Femur (tissue), 1 donor: ENCODE measurements at regions not wholly inside any gene's neighbourhood (a gene's known extent, or its start where the extent isn't known, plus 50 kb on each side); places are given as distances from the start of the nearest gene placed in this dataset.

Experiments
- DNase-seq: peaks from one replicate; pipeline ENCODE4 v3.0.0-alpha.2; 2017

DNA sequence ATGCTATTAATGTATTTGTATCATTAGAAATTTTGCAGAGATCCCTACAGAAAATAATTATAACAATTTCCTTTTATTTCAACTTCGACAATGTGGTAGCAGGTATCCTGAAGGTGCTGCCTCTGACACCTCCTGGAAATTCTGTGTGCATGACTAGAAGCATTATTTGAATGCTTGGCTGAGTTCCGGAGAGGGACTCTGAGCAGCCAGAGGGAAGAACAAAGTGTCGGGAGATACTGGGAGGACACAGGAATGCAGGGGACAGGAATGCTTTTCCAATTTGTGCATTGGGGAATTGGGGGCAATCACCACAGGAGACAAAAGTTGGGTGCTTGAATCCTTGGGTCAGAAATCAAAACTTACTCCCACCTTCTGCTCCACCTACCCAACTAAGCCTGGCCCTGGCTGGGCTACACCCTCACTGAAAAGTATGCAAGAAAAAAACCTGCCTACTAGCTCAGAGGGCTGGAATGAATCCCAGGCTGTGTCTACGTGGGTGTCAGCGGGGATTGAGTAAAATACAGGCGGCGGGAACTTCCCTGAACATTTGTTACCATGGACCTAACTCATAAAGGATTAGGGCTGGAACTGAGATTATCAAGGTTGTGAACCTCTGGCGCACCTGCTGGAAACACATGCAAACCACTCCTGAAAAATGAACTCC, 299.3 kb downstream of the SOX11 start:
- DNase-seq = no peak

DNA sequence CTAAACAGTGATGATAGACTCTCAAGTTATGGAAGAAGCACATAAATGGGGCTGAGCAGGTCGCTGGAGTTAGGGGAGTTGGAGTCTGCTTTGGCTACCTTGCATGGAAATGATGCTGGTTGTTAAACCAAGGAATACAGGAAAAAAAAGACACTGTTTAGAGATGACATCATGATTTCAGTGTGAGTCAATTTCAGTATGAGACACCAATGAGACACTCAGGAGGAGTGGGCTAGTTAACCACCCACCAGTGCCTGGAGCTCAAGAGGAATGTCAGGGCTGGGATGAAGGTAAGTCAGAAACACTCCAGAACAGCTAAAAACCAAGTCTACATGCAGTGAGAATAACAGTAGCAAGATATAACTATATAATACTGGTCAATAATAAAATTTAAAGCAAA, 303.6 kb downstream of the SOX11 start:
- no peak for DNase-seq

DNA sequence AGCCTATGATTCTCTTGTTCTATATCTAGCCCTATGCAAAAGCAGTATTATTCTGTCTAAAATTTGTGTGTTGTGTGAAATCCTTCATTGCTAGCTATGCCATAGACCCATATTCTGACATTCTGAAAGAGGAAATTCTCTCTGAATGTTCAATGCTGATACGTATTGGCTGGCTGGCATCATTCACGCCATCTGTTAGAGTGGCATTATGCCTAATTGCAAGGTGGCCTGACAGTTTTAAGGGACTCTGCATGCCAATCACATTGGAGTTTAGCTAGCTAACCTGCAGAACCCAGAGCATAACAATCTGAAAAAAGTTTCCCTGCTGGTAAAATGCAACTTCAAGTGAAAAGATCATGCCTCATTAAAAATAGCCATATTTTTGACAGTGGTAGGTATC, 316.0 kb downstream of the SOX11 start:
- DNase-seq = no peak

DNA sequence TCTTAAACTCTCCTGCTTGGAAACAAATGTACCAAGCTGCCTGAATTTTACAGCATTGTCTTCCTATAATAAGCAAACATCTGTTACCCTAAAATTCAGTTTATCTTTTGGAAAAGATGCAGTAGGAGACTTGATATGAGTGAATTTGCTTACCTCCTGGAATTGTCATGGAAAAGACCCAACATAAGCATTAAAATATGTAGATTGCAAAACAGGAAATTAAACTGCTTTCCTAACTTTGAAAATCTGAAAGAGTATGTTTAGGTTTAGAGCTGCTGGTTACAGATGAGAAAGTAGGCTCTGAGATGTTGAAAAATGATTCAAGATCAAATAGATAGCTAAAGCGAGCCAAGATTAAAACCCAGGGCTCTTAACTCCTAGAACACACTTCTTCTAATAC, 316.5 kb downstream of the SOX11 start:
- no peak for DNase-seq

- no peak for DNase-seq
Observed at GRCh38 chr2:6010163-6010562, 318.0 kb downstream of the SOX11 start.

DNA sequence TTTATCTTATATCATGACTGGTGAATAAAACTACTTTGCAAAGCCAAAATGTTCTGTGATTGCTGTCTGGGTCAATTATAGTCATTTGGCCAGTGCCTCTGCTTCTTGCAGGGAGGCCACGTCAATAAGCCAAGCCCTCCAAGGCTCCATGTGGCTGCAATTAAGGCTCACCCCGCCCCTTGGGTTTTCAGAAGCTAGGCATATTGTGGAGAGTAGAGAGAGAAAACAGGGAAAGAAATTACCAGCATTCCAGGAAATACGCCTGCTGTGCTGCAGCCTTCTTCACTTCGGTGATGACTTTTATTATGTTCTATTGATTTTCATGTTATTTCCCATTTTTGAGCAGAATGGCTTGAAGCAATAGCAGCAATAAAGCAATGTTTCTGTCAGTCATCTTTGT, 319.7 kb downstream of the SOX11 start:
- peak; percentile 56 for DNase-seq

- no peak for DNase-seq
Observed at GRCh38 chr2:6017736-6018286, 325.6 kb downstream of the SOX11 start.

DNA sequence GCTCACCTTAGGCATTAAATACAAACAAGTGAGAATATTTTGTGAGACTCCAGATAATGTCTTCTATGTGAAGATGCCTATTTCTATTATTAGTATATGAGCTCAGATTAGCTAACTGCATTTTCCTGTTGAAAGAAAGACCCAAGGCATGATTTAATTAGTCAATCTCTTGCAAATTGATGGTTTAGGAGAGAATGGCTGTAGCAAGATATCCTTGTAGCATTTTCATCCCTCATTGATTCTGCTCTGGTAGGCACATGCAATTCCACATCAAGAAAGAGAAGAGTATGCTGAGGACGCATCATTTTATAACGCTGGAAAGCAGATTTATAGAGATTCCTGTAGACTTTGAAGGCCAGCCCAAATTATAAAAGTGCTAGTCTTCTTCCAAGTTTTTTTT, 332.0 kb downstream of the SOX11 start:
- no peak for DNase-seq

DNA sequence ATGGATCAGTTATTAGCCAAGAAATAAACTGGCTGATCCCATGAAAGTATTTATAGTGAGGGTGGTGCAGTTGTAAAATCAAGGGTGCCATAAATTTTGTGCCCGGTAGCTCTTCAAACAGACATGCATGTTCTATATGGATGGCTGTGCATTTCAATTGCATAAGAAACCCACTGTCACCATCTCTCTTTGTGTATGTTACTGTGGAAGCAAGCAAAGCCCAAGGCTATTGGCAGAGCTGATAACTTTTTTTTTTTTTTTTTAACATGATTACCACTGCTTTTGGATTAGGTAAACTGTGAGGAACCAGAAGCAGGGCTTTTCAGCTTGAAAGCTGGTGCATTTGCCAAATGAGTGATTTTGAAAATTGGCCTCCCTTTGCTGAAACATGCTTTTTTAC, 332.6 kb downstream of the SOX11 start:
- no peak for DNase-seq

DNA sequence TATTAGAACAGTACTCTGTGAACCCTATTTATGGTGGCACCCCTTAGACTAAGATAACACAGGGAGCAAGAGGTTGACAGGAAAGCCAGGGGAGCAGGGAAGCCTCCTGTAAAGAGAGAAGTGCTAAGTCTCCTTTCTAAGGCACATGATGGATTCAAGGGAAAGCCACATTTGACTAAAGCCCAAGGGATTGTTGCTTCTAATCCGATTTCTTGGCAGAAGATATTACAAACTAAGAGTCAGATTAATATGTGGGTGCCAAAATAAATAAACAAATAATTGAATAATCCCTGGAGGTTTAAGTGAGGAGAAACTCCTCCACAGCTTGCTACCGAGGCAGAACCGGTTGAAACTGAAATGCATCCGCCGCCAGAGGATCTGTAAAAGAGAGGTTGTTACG, 333.2 kb downstream of the SOX11 start:
- DNase-seq = no peak

GRCh38 chr2:6027066-6027465, 334.9 kb downstream of the SOX11 start:
- no peak for DNase-seq

DNA sequence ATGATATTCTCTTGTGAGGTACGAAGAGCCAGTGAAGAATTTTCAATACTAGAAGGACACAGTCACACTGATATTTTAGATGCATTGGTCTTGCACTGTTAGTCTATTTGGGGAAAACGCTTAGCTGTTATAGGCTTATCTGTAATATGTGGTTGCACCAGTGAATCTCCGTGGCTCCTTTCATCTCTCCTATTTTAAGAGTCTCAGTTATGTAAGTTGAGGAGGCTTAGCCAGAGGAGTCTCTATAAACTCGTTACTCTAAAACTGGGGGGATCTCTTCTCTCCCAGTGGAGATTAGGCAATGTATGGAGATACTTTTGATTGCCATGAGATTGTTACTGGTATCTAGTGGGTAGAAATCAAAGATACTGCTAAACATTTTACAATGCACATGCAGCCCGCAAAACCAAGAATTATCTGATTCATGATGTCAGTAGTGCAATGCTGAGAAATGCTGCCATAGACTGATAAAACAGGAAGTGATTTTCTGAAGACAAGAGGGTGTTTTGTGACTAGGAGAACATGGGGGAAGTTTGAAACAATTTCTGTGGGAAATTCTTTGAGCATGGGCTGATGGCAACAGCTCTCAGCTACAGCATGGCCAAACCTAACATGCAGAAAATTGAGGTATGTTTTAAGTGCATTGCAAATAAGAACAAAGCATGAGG, 339.1 kb downstream of the SOX11 start:
- DNase-seq = no peak

GRCh38 chr2:6036211-6036610, 344.0 kb downstream of the SOX11 start:
- no peak for DNase-seq

- no peak for DNase-seq
Observed at GRCh38 chr2:6043238-6043637, 351.1 kb downstream of the SOX11 start.

DNA sequence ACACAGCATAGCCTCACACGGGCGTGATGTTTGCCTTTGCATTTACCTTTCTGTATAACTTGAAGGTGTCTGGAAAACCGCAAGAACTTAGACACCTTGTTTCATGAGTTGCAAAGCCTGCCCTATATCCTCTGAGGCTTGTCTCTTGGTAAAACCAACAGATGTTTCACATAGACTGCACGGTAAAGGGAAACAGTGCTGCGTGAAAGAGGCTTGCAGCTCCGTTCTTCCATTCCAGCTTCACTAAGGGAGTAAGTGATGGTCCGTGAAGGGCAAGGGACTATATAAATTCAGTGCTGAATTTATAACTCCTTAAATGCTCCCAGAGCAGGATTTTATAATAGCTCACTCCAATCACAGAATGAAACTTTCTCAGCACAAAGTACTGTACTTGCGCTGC, 360.5 kb downstream of the SOX11 start:
- no peak for DNase-seq

DNA sequence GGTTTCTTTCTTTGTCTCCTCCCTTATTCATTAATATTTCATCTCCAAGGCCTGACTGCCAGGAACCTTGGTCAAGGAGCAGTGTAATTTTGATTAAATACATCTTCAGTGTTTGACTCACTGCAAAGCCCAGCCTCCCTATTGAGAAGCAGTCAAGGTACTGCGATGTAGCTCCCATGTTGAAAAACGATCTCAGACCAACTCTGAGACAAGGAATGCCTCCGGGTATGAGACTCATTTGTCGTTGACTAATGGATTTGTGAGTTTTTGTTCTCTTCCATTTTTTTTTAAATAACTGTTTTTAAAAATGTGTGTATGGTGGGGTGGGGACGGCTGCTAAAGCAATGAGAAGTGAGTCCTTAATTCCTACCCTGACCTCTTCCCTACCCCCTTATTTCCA, 361.6 kb downstream of the SOX11 start:
- no peak for DNase-seq

DNA sequence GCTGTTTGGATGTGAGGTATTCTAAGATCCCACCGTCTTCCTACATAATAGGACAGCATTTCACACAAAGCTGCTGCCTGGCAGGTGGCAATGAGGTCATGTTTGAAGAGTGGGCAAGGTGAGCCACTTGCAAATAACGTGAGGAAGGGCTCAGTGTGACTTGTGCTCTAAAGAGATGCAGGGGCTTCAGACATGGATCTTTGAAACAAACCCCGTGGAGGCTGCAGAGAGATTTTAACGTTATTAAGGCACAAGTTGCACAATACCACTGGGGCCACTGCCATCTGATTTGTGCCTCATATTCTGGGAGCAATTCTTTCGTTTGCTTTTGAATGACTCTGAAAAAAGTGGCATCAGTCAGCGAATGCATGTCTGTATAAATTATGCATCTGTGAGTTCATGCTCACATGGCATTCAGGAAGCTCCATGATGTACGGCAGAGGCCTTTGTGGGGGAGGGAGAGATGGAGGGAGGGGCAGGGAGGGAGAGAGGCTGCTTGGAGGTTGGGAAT, 362.0 kb downstream of the SOX11 start:
- no peak for DNase-seq

GRCh38 chr2:6060992-6061663, 368.9 kb downstream of the SOX11 start:
- DNase-seq = no peak

GRCh38 chr2:6064757-6065156, 372.6 kb downstream of the SOX11 start:
- DNase-seq = no peak

- no peak for DNase-seq
Observed at GRCh38 chr2:6065703-6066102, 373.5 kb downstream of the SOX11 start.

DNA sequence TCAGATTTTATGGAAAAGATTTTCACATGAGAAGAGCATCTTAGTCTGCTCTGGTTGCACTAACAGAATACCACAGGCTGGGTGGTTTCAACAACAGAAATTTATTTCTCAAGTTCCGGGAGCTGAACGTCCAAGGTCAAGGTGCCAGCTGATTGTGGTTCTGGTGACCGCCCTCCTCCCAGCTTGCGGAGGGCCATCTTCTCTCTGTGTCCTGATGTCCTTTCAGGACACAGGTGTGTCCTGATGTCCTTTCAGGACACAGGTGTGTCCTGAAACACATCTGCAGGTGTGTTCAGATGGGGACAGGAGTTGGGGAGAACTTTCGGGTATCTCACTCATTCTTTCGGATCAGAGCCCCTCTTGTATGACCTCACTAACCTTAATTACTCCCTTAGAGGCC, 374.9 kb downstream of the SOX11 start:
- DNase-seq = no peak

DNA sequence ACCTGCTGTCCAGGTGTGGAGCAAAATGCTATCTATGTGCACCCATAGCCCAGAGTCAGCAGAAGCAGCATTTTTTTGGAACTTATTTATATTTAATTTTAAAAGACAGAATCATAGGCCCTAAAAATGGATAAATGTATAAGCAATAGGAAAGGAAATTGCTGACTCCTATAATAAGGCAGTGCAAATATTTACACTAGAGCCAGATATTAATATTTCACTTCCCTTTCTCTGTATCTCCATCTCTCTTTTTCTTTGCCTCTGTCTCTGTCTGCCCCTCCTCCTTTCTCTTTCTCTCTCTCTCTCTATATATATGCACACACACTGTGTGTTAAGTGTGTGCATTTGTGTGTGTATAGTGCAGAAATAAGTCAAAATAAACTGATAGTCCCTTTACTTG, 375.6 kb downstream of the SOX11 start:
- no peak for DNase-seq

- DNase-seq = no peak
Observed at GRCh38 chr2:6068429-6068828, 376.2 kb downstream of the SOX11 start.

DNA sequence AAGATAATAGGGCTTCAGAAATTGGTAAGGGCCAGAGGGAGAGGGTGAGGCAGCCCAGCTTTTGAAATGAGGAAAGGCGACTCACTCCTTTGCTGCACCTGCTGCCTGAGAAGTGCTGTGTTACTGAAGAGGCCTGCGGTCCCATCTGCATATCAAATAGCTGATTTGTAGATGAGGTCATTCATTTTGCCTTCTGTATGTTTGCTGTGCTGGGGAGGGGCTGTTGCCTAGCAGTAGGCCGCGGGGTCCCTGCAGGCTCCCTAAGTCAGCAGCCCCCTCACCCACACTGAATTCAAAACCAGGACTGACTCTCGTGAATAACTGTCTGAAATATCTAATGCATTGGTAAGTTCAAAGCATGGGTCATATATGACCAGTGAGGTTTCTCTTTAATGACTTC, 377.2 kb downstream of the SOX11 start:
- DNase-seq = peak; percentile 24
